ENCODE measurements at regions not wholly inside any gene's neighbourhood (a gene's known extent, or its start where the extent isn't known, plus 50 kb on each side); places are given as distances from the start of the nearest gene placed in this dataset.

GRCh38 chr16:79950932-79951719, 350.6 kb upstream of the MAF start:
- TF ChIP-seq POLR2A (IDR thresholded peaks at IDR 0.05) (no peak), EP300 (IDR thresholded peaks at IDR 0.05) (no peak), CTCF (IDR thresholded peaks at IDR 0.05) (no peak)
- WGBS, 2 donors = 46 to 50% methylated on average over 3 of the region's 3 CpGs
- no peaks in the 10 kb centered on the region for H3K27me3 ChIP-seq
- H3K4me1 ChIP-seq = no peaks in the 10 kb centered on the region
- H3K4me3 ChIP-seq = no peak overlapping the region
- DNase-seq (ENCODE audit: low spot score in 2 of 2) = no peak
- H3K9me3 ChIP-seq = no peaks in the 10 kb centered on the region
- H3K27ac ChIP-seq = no peak overlapping the region
- H3K36me3 ChIP-seq = no peaks in the 10 kb centered on the region

- H3K27me3 ChIP-seq = no peaks in the 10 kb centered on the region
- DNase-seq (ENCODE audit: low spot score in 2 of 2) = no peak
- 89 to 100% methylated on average over 1 of the region's 1 CpG for WGBS, 2 donors
- H3K4me1 ChIP-seq = no peaks in the 10 kb centered on the region
- TF ChIP-seq POLR2A (IDR thresholded peaks at IDR 0.05) (no peak), CTCF (IDR thresholded peaks at IDR 0.05) (no peak), EP300 (IDR thresholded peaks at IDR 0.05) (no peak)
- no peaks in the 10 kb centered on the region for H3K36me3 ChIP-seq
- no peak overlapping the region for H3K4me3 ChIP-seq
- H3K27ac ChIP-seq = no peak overlapping the region
- H3K9me3 ChIP-seq = no peaks in the 10 kb centered on the region
Measured at GRCh38 chr16:79949417-79949816, 348.9 kb upstream of the MAF start.

GRCh38 chr16:79947771-79948170, 347.2 kb upstream of the MAF start:
- 89% methylated on average over 3 of the region's 3 CpGs for WGBS, 2 donors
- Histone ChIP-seq H3K36me3 (no peaks in the 10 kb centered on the region), H3K9me3 (no peaks in the 10 kb centered on the region), H3K4me3 (no peak overlapping the region), H3K4me1 (no peaks in the 10 kb centered on the region), H3K27ac (no peak overlapping the region), H3K27me3 (no peaks in the 10 kb centered on the region)
- TF ChIP-seq CTCF (IDR thresholded peaks at IDR 0.05) (no peak), POLR2A (IDR thresholded peaks at IDR 0.05) (no peak), EP300 (IDR thresholded peaks at IDR 0.05) (no peak)
- no peak for DNase-seq (ENCODE audit: low spot score in 2 of 2)

- Histone ChIP-seq H3K27ac (no peak overlapping the region), H3K4me1 (no peaks in the 10 kb centered on the region), H3K9me3 (no peaks in the 10 kb centered on the region), H3K36me3 (no peaks in the 10 kb centered on the region), H3K4me3 (no peak overlapping the region), H3K27me3 (no peaks in the 10 kb centered on the region)
- WGBS, 2 donors = 53 to 60% methylated on average over 2 of the region's 2 CpGs
- no peak for TF ChIP-seq POLR2A (IDR thresholded peaks at IDR 0.05)
- no peak for TF ChIP-seq CTCF (IDR thresholded peaks at IDR 0.05)
- TF ChIP-seq EP300 (IDR thresholded peaks at IDR 0.05) = no peak
- no peak for DNase-seq (ENCODE audit: low spot score in 2 of 2)
Measured at GRCh38 chr16:79946252-79946651, 345.7 kb upstream of the MAF start.

- no peak overlapping the region for H3K27ac ChIP-seq
- no peaks in the 10 kb centered on the region for H3K36me3 ChIP-seq
- WGBS, 2 donors = 38 to 48% methylated on average over 3 of the region's 3 CpGs
- no peaks in the 10 kb centered on the region for H3K9me3 ChIP-seq
- no peak for DNase-seq (ENCODE audit: low spot score in 2 of 2)
- TF ChIP-seq EP300 (IDR thresholded peaks at IDR 0.05) (no peak), POLR2A (IDR thresholded peaks at IDR 0.05) (no peak), CTCF (IDR thresholded peaks at IDR 0.05) (no peak)
- no peak overlapping the region for H3K4me3 ChIP-seq
- no peaks in the 10 kb centered on the region for H3K4me1 ChIP-seq
- no peaks in the 10 kb centered on the region for H3K27me3 ChIP-seq
Measured at GRCh38 chr16:79943736-79944135, 343.2 kb upstream of the MAF start.
